GM23248 (cell line): ENCODE measurements at regions not wholly inside any gene's neighbourhood (a gene's known extent, or its start where the extent isn't known, plus 50 kb on each side); places are given as distances from the start of the nearest gene placed in this dataset.

Experiments
- DNase-seq: peaks from one replicate; pipeline ENCODE4 v3.0.0-alpha.2; 2015
- H2AFZ ChIP-seq: fragments of 200-600 bp; sonication (generic); 2 replicates; pipeline ENCODE4 v1.6.1; 2016; ENCODE audit warnings: antibody characterized with exemption
- H3F3A ChIP-seq: fragments of 200-600 bp; sonication (generic); 2 replicates; pipeline ENCODE4 v1.6.1; 2016; ENCODE audit warnings: mild to moderate bottlenecking, antibody characterized with exemption, mixed run types; ENCODE audit not compliant: insufficient read depth
- H3K27ac ChIP-seq: fragments of 200-600 bp; sonication (generic); 2 replicates; pipeline ENCODE4 v1.5.1; 2016; ENCODE audit warnings: mild to moderate bottlenecking
- H3K27me3 ChIP-seq: fragments of 200-600 bp; sonication (generic); replicated peaks from 2 replicates; pipeline ENCODE4 v1.6.1; 2016; ENCODE audit warnings: mild to moderate bottlenecking; ENCODE audit not compliant: insufficient read depth
- H3K36me3 ChIP-seq: fragments of 200-600 bp; sonication (generic); 2 replicates; pipeline ENCODE4 v1.6.1; 2016; ENCODE audit warnings: low read depth, mild to moderate bottlenecking
- H3K4me1 ChIP-seq: fragments of 200-600 bp; sonication (generic); 2 replicates; pipeline ENCODE4 v1.6.1; 2016; ENCODE audit warnings: mild to moderate bottlenecking; ENCODE audit not compliant: insufficient read depth
- H3K4me2 ChIP-seq: fragments of 200-600 bp; sonication (generic); one replicate; pipeline ENCODE4 v1.6.1; 2016; ENCODE audit warnings: mild to moderate bottlenecking; ENCODE audit not compliant: unreplicated experiment
- H3K4me3 ChIP-seq: fragments of 200-600 bp; sonication (generic); 2 replicates; pipeline ENCODE4 v1.5.1; 2016; ENCODE audit warnings: mild to moderate bottlenecking
- H3K79me2 ChIP-seq: fragments of 200-600 bp; sonication (generic); 2 replicates; pipeline ENCODE4 v1.6.1; 2016; ENCODE audit warnings: mild to moderate bottlenecking; ENCODE audit not compliant: insufficient read depth
- H3K9ac ChIP-seq: fragments of 200-600 bp; sonication (generic); 2 replicates; pipeline ENCODE4 v1.6.1; 2016; ENCODE audit warnings: mild to moderate bottlenecking
- H3K9me2 ChIP-seq: fragments of 200-600 bp; sonication (generic); 2 replicates; pipeline ENCODE4 v1.6.1; 2016; ENCODE audit warnings: mixed run types, mild to moderate bottlenecking, moderate library complexity; ENCODE audit not compliant: insufficient read depth
- H3K9me3 ChIP-seq: fragments of 200-600 bp; sonication (generic); one replicate; pipeline ENCODE4 v1.6.1; 2017; ENCODE audit warnings: low read depth
- H4K20me1 ChIP-seq: fragments of 200-600 bp; sonication (generic); 2 replicates; pipeline ENCODE4 v1.6.0; 2016; ENCODE audit not compliant: insufficient read depth
- EZH2 ChIP-seq: fragments of 200-600 bp; sonication (generic); IDR thresholded peaks from 2 replicates; pipeline ENCODE4 v1.6.1; 2018; ENCODE audit warnings: antibody characterized with exemption, mild to moderate bottlenecking; ENCODE audit not compliant: insufficient read depth, poor library complexity, severe bottlenecking
- EZH2phosphoT487 ChIP-seq: fragments of 200-600 bp; sonication (generic); IDR thresholded peaks from 2 replicates; pipeline ENCODE4 v1.6.1; 2018; ENCODE audit warnings: antibody characterized with exemption, moderate library complexity, mild to moderate bottlenecking, low read depth; ENCODE audit not compliant: insufficient read depth
- WGBS, 2 experiments: methylation state at CpG; one replicate each; pipeline ENCODE4 v1.1.6; 2015 to 2017; ENCODE audit warnings: low lambda C conversion rate in 2 of 2, low coverage in 1 of 2; ENCODE audit errors: missing lambda C conversion rate in 2 of 2; 5-methylcytosine and 5-hydroxymethylcytosine counted together
- in situ Hi-C: fragments of 300-500 bp; cut with MboI; formaldehyde crosslinking; loops from 2 replicates; pipeline ENCODE4 v1.15.0; 2020

DNA sequence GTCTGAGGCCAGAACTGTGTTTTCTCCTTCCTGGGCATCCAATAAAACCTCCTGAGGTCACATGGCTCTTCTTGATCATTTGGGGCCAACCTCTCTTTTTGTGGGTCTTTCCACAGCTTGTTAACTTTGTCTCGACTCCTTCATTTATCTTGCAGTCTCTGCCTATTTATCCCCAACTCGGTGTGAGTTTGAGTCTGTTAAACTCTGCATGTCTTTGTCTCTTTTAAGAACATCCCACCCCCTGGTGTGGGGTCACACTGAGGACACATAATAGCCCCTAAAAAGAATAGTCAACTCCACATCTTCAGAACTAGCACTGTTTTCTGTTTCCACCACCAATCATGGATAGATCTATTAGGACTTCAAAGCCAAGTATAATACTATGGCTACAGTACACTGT lies 187.2 kb downstream of the TLE3 start:
- no peaks in the 10 kb centered on the region for H3K36me3 ChIP-seq
- no peak overlapping the region for H2AFZ ChIP-seq
- no peak overlapping the region for H3K4me3 ChIP-seq
- H3K9ac ChIP-seq, result no peak overlapping the region
- no peaks in the 10 kb centered on the region for H3K9me3 ChIP-seq
- no peak for DNase-seq
- WGBS, 2 experiments, result 59 to 63% methylated on average over 2 of the region's 2 CpGs
- H3K4me1 ChIP-seq, result no peaks in the 10 kb centered on the region
- in situ Hi-C loops, result no loop called here
- H4K20me1 ChIP-seq, result no peaks in the 10 kb centered on the region
- H3K79me2 ChIP-seq, result no peaks in the 10 kb centered on the region
- no peak overlapping the region for H3K4me2 ChIP-seq
- peaks cover 41% of the 10 kb centered on the region for H3K27me3 ChIP-seq
- no peaks in the 10 kb centered on the region for H3K9me2 ChIP-seq
- no peak for TF ChIP-seq EZH2phosphoT487
- TF ChIP-seq EZH2, result no peak
- H3K27ac ChIP-seq, result no peak overlapping the region
- H3F3A ChIP-seq, result no peaks in the 10 kb centered on the region

DNA sequence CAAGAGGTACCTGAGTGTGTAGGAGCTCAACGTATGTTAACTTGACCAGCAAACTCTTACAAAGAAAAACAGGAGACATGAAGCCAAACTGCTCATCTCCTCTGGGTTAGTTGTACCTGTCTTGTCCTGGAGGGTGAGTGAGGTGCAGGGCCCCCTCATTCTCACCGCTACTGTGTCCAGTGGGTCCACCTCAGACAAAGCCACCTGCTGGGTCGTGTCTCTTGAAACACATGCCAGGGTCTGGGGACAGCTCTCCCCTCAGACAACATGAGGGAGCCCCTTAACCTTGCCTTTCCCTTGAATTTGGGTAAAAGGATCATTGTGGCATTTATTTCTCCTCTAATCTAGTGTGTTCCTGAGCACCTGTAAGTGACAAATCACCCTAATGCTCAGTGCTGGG lies 185.6 kb downstream of the TLE3 start:
- Histone ChIP-seq H3K4me3 (no peak overlapping the region), H3K79me2 (no peaks in the 10 kb centered on the region), H2AFZ (no peak overlapping the region), H3K9me3 (no peaks in the 10 kb centered on the region), H3K4me1 (no peaks in the 10 kb centered on the region), H3K9me2 (no peaks in the 10 kb centered on the region), H3K27me3 (peaks cover 43% of the 10 kb centered on the region), H3K4me2 (no peak overlapping the region), H3K36me3 (no peaks in the 10 kb centered on the region), H3K27ac (no peak overlapping the region), H3F3A (no peaks in the 10 kb centered on the region), H3K9ac (no peak overlapping the region), H4K20me1 (no peaks in the 10 kb centered on the region)
- no peak for DNase-seq
- WGBS, 2 experiments, result 45 to 57% methylated on average over 3 of the region's 3 CpGs
- in situ Hi-C loops, result no loop called here
- TF ChIP-seq EZH2 (no peak), EZH2phosphoT487 (no peak)

GRCh38 chr15:69914040-69914439 lies 183.7 kb downstream of the TLE3 start:
- Histone ChIP-seq H3K9ac (no peak overlapping the region), H4K20me1 (no peaks in the 10 kb centered on the region), H2AFZ (no peak overlapping the region), H3K9me2 (no peaks in the 10 kb centered on the region), H3K27ac (no peak overlapping the region), H3K79me2 (no peaks in the 10 kb centered on the region), H3K4me1 (no peaks in the 10 kb centered on the region), H3K9me3 (no peaks in the 10 kb centered on the region), H3K27me3 (peaks cover 54% of the 10 kb centered on the region), H3K4me2 (no peak overlapping the region), H3K4me3 (no peak overlapping the region), H3K36me3 (no peaks in the 10 kb centered on the region), H3F3A (no peaks in the 10 kb centered on the region)
- no peak for DNase-seq
- in situ Hi-C loops, result no loop called here
- 70 to 73% methylated on average over 9 of the region's 9 CpGs for WGBS, 2 experiments
- TF ChIP-seq EZH2phosphoT487, result no peak

DNA sequence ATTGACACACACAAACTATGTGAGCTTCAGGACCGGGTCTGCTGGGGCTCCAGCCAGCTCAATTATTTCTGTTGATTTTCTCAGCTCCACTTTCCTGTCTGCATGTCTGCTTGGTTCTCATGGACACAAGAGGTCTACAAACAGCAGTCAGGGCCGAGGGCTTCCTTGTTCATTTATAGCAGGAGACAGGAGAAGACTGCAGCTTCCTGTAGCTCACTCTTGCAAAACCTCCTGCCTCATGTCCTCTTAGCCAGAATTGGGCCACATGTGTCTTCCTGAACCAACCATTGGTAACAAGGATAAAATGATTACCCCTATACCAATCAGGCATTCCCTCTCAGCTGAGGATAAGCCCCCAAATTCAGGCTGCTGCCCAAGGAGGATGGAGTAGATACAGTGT lies 182.8 kb downstream of the TLE3 start:
- H3K4me3 ChIP-seq, result no peak overlapping the region
- no peak for TF ChIP-seq EZH2phosphoT487

DNA sequence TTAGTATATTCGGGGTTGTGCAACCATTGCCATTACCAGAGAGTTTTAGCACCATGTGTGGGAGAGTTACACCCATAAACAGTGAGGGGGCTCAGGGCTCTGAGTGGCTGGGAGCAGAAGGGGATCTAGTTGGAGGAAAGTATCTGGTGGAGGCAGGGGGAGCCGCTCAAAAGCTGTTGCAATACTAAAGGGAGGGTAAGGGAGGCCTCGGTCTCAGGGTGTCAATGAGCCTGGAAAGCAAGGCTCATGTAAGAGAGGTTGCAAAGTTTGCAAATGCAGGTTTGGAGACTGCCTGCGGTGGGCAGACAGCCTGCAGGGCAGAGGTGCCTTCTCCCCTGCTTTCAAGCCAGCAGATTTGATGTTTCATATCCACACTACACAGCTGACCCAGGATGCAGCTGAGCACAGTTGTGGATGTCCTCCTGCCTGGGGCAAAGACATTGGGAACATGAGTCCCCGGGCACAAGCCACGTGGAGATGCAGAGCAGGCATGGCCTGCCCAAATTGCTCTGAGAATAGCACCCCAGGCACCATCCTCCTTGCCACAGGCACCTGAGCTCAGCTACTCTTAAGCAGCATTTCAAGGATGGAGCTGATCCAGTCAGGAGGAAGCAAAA lies 181.4 kb downstream of the TLE3 start:
- in situ Hi-C loops, result no loop called here
- 38 to 51% methylated on average over 4 to 6 of the region's 6 CpGs for WGBS, 2 experiments
- Histone ChIP-seq H3K36me3 (no peaks in the 10 kb centered on the region), H3K4me2 (no peak overlapping the region), H3K9ac (no peak overlapping the region), H3F3A (no peaks in the 10 kb centered on the region), H3K27ac (no peak overlapping the region), H3K4me3 (no peak overlapping the region), H3K9me3 (no peaks in the 10 kb centered on the region), H4K20me1 (no peaks in the 10 kb centered on the region), H2AFZ (no peak overlapping the region), H3K27me3 (peaks cover 46% of the 10 kb centered on the region), H3K79me2 (no peaks in the 10 kb centered on the region), H3K4me1 (no peaks in the 10 kb centered on the region), H3K9me2 (no peaks in the 10 kb centered on the region)
- TF ChIP-seq EZH2, result no peak
- TF ChIP-seq EZH2phosphoT487, result no peak
- DNase-seq, result no peak

More for the DNA sequence above, 182.8 kb downstream of the TLE3 start:
- Histone ChIP-seq H3K27me3 (peaks cover 54% of the 10 kb centered on the region), H3K9ac (no peak overlapping the region), H3K79me2 (no peaks in the 10 kb centered on the region), H3K9me2 (no peaks in the 10 kb centered on the region), H3K4me1 (no peaks in the 10 kb centered on the region), H3K9me3 (no peaks in the 10 kb centered on the region), H4K20me1 (no peaks in the 10 kb centered on the region), H2AFZ (no peak overlapping the region), H3K27ac (no peak overlapping the region), H3F3A (no peaks in the 10 kb centered on the region), H3K4me2 (no peak overlapping the region), H3K36me3 (no peaks in the 10 kb centered on the region)
- in situ Hi-C loops, result no loop called here
- WGBS, 2 experiments, result 40 to 48% methylated on average over 2 of the region's 2 CpGs
- DNase-seq, result no peak
